Thoracic aorta (tissue), 2 donors: ENCODE measurements at regions not wholly inside any gene's neighbourhood (a gene's known extent, or its start where the extent isn't known, plus 50 kb on each side); places are given as distances from the start of the nearest gene placed in this dataset.
"Not testable (repeated sequence)": the region's sequence is repeated elsewhere in the genome, so short reads cannot be mapped to it uniquely, and the experiment has no call there.

Experiments used
- ATAC-seq: fragments of 150-250 bp; one replicate; pipeline ENCODE4 v1.8.0; 2017; ENCODE audit warnings: low read depth; ENCODE audit not compliant: insufficient number of reproducible peaks, low FRiP score
- DNase-seq: peaks from one replicate; pipeline ENCODE4 v3.0.0-alpha.2; 2020; ENCODE audit warnings: low spot score
- H3K27ac ChIP-seq, 2 donors: fragments of 200-600 bp; sonication (generic); 1 replicate in 1 of 2; 2 replicates in 1 of 2; pipeline ENCODE4 v1.5.1; 2016; ENCODE audit warnings: mild to moderate bottlenecking in 2 of 2, moderate library complexity in 2 of 2
- H3K27me3 ChIP-seq: fragments of 200-600 bp; sonication (generic); replicated peaks from 2 replicates; pipeline ENCODE4 v1.6.0; 2016; ENCODE audit warnings: mild to moderate bottlenecking; ENCODE audit not compliant: insufficient read depth
- H3K36me3 ChIP-seq: fragments of 200-600 bp; sonication (generic); one replicate; pipeline ENCODE4 v1.5.1; 2016
- H3K4me1 ChIP-seq, 2 donors: fragments of 200-600 bp; sonication (generic); 1 replicate in 1 of 2; 2 replicates in 1 of 2; pipeline versions ENCODE4 v1.5.1 to v1.6.0; 2016; ENCODE audit warnings: low read depth in 2 of 2, mild to moderate bottlenecking in 1 of 2; ENCODE audit not compliant: control insufficient read depth in 1 of 2
- H3K4me3 ChIP-seq: fragments of 200-600 bp; sonication (generic); 2 replicates; pipeline ENCODE4 v1.5.1; 2016; ENCODE audit warnings: mild to moderate bottlenecking
- H3K9me3 ChIP-seq: fragments of 200-600 bp; sonication (generic); 2 replicates; pipeline ENCODE4 v1.5.1; 2016
- CTCF ChIP-seq: fragments of 200-600 bp; sonication (generic); IDR thresholded peaks from one replicate; pipeline ENCODE4 v1.5.1; 2019; ENCODE audit warnings: antibody characterized with exemption

- no peak overlapping the region for H3K27ac ChIP-seq
- H3K9me3 ChIP-seq, result no peaks in the 10 kb centered on the region
- no peak for TF ChIP-seq CTCF
- H3K4me3 ChIP-seq, result no peak overlapping the region
- DNase-seq (no peak), ATAC-seq (no peak)
- no peaks in the 10 kb centered on the region for H3K36me3 ChIP-seq
- no peaks in the 10 kb centered on the region for H3K4me1 ChIP-seq
- H3K27me3 ChIP-seq, result no peaks in the 10 kb centered on the region
Observed at GRCh38 chr10:9450801-9451200, 1396.3 kb downstream of the GATA3 start.

- H3K27ac ChIP-seq, result no peak overlapping the region
- no peak for DNase-seq
Observed at GRCh38 chr10:9451211-9451773, 1396.8 kb downstream of the GATA3 start.

GRCh38 chr10:9452056-9452455 is 1397.6 kb downstream of the GATA3 start:
- Histone ChIP-seq H3K4me1 (no peaks in the 10 kb centered on the region), H3K4me3 (no peak overlapping the region), H3K36me3 (no peaks in the 10 kb centered on the region), H3K27me3 (no peaks in the 10 kb centered on the region), H3K9me3 (no peaks in the 10 kb centered on the region), H3K27ac (no peak overlapping the region)
- TF ChIP-seq CTCF, result no peak
- no peak for ATAC-seq
- no peak for DNase-seq

More at GRCh38 chr10:9451211-9451773, 1396.8 kb downstream of the GATA3 start:
- H3K4me1 ChIP-seq, result no peaks in the 10 kb centered on the region
- no peak for ATAC-seq
- no peaks in the 10 kb centered on the region for H3K36me3 ChIP-seq
- no peaks in the 10 kb centered on the region for H3K9me3 ChIP-seq
- no peak for TF ChIP-seq CTCF
- H3K4me3 ChIP-seq, result no peak overlapping the region
- H3K27me3 ChIP-seq, result no peaks in the 10 kb centered on the region

- ATAC-seq, H3K27ac ChIP-seq, H3K27me3 ChIP-seq, H3K9me3 ChIP-seq, H3K4me3 ChIP-seq, DNase-seq, H3K4me1 ChIP-seq, H3K36me3 ChIP-seq: not testable (repeated sequence)
Observed at GRCh38 chr10:9453871-9454270, 1399.4 kb downstream of the GATA3 start.

- Histone ChIP-seq H3K9me3 (no peaks in the 10 kb centered on the region), H3K36me3 (no peaks in the 10 kb centered on the region), H3K4me3 (no peak overlapping the region), H3K27me3 (no peaks in the 10 kb centered on the region), H3K27ac (no peak overlapping the region), H3K4me1 (no peaks in the 10 kb centered on the region)
- no peak for DNase-seq
- no peak for ATAC-seq
- TF ChIP-seq CTCF, result no peak
Observed at GRCh38 chr10:9469663-9470205, 1415.2 kb downstream of the GATA3 start.

GRCh38 chr10:9470581-9470980 is 1416.1 kb downstream of the GATA3 start:
- ATAC-seq, result no peak

More at GRCh38 chr10:9470581-9470980, 1416.1 kb downstream of the GATA3 start:
- Histone ChIP-seq H3K27me3 (no peaks in the 10 kb centered on the region), H3K27ac (no peak overlapping the region), H3K9me3 (no peaks in the 10 kb centered on the region), H3K4me1 (no peaks in the 10 kb centered on the region), H3K36me3 (no peaks in the 10 kb centered on the region), H3K4me3 (no peak overlapping the region)
- DNase-seq, result no peak
- no peak for TF ChIP-seq CTCF
